IMR-90 (cell line): ENCODE measurements at regions not wholly inside any gene's neighbourhood (a gene's known extent, or its start where the extent isn't known, plus 50 kb on each side); places are given as distances from the start of the nearest gene placed in this dataset.
"Not testable (repeated sequence)": the region's sequence is repeated elsewhere in the genome, so short reads cannot be mapped to it uniquely, and the experiment has no call there.

Experiments used
- ATAC-seq: fragments of 200-7000 bp; cut with Tn5 transposase; 2 replicates; pipeline ENCODE4 v1.9.1; 2020; ENCODE audit warnings: low read depth, mild to moderate bottlenecking, moderate library complexity
- BruUV-seq: library from RNA; stranded (reverse); fragments of 400-500 nt; replicated peaks from 2 replicates; lab custom pipeline; 2021; lab: Mats Ljungman, UMichigan
- CTCF ChIA-PET: fragments of 300-600 bp; formaldehyde crosslinking; extraction: SDS; loops from one replicate; lab custom pipeline; 2021; ENCODE audit warnings: antibody characterized with exemption; lab: Yijun Ruan, JAX
- POLR2A ChIA-PET: fragments of 300-600 bp; sonication (Branson Sonifier 250); formaldehyde crosslinking; loops from one replicate; lab custom pipeline; 2022; ENCODE audit warnings: antibody characterized with exemption; ENCODE audit not compliant: unreplicated experiment; lab: Charles Lee
- DNase-seq: peaks from one replicate; pipeline ENCODE4 v3.0.0; 2013
- H2AFZ ChIP-seq: replicated peaks from 2 replicates; pipeline ENCODE3; 2013; ENCODE audit warnings: low read length, mild to moderate bottlenecking; ENCODE audit not compliant: poor library complexity
- H2AK5ac ChIP-seq: 2 replicates; pipeline ENCODE4 v1.6.1; 2013; ENCODE audit warnings: low read depth, low read length, inconsistent platforms
- H2AK9ac ChIP-seq: replicated peaks from 2 replicates; pipeline ENCODE3; 2013; ENCODE audit warnings: mild to moderate bottlenecking, low read depth, low read length, moderate library complexity; ENCODE audit not compliant: poor library complexity
- H2BK120ac ChIP-seq: 2 replicates; pipeline ENCODE4 v1.6.1; 2013; ENCODE audit warnings: low read depth, low read length, inconsistent platforms
- H2BK15ac ChIP-seq: 3 replicates; pipeline ENCODE4 v1.6.1; 2013; ENCODE audit warnings: low read depth, low read length, inconsistent platforms
- H2BK20ac ChIP-seq: 2 replicates; pipeline ENCODE4 v1.6.1; 2013; ENCODE audit warnings: low read depth, mild to moderate bottlenecking, inconsistent platforms, low read length, moderate library complexity
- H2BK5ac ChIP-seq: 2 replicates; pipeline ENCODE4 v1.6.1; 2013; ENCODE audit warnings: mild to moderate bottlenecking, low read depth, low read length, inconsistent platforms; ENCODE audit not compliant: poor library complexity, severe bottlenecking
- H3K14ac ChIP-seq: replicated peaks from 2 replicates; pipeline ENCODE4 v1.6.1; 2013; ENCODE audit warnings: low read depth, low read length, inconsistent platforms
- H3K18ac ChIP-seq: 2 replicates; pipeline ENCODE4 v1.6.1; 2013; ENCODE audit warnings: low read depth, low read length, control low read depth
- H3K23ac ChIP-seq: 2 replicates; pipeline ENCODE4 v1.6.1; 2013; ENCODE audit warnings: low read depth, low read length, inconsistent platforms
- H3K27ac ChIP-seq: 2 replicates; pipeline ENCODE4 v1.5.1; 2013; ENCODE audit warnings: mild to moderate bottlenecking, control low read depth, low read length; ENCODE audit not compliant: insufficient read depth
- H3K27me3 ChIP-seq: 2 replicates; pipeline ENCODE4 v1.6.1; 2013; ENCODE audit warnings: low read length; ENCODE audit not compliant: control insufficient read depth, insufficient read depth
- H3K36me3 ChIP-seq: 2 replicates; pipeline ENCODE4 v1.6.1; 2013; ENCODE audit warnings: low read length, mixed read lengths; ENCODE audit not compliant: control insufficient read depth, insufficient read depth
- H3K4ac ChIP-seq: 2 replicates; pipeline ENCODE4 v1.6.1; 2013; ENCODE audit warnings: low read depth, low read length, inconsistent platforms
- H3K4me1 ChIP-seq: 2 replicates; pipeline ENCODE4 v1.6.1; 2013; ENCODE audit warnings: low read length, mixed read lengths; ENCODE audit not compliant: control insufficient read depth, insufficient read depth
- H3K4me2 ChIP-seq: 2 replicates; pipeline ENCODE4 v1.6.1; 2013; ENCODE audit warnings: low read depth, mild to moderate bottlenecking, control low read depth, low read length, moderate library complexity
- H3K4me3 ChIP-seq: 2 replicates; pipeline ENCODE4 v1.5.1; 2013; ENCODE audit warnings: low read depth, mild to moderate bottlenecking, control low read depth, low read length, moderate library complexity; ENCODE audit not compliant: insufficient read depth
- H3K56ac ChIP-seq: 2 replicates; pipeline ENCODE4 v1.6.1; 2013; ENCODE audit warnings: low read length, inconsistent platforms; ENCODE audit not compliant: insufficient read depth; ENCODE audit errors: extremely low read depth
- H3K79me1 ChIP-seq, 2 experiments: 2 replicates each; pipeline ENCODE4 v1.6.1; 2013; ENCODE audit warnings: low read length in 2 of 2, inconsistent platforms in 1 of 2, low read depth in 1 of 2
- H3K9ac ChIP-seq: 2 replicates; pipeline ENCODE4 v1.6.1; 2013; ENCODE audit warnings: low read depth, low read length, control low read depth
- H3K9me1 ChIP-seq: 2 replicates; pipeline ENCODE4 v1.6.1; 2013; ENCODE audit warnings: low read length, inconsistent platforms; ENCODE audit not compliant: insufficient read depth
- H3K9me3 ChIP-seq: 2 replicates; pipeline ENCODE4 v1.6.1; 2013; ENCODE audit warnings: low read length; ENCODE audit not compliant: control insufficient read depth, insufficient read depth
- H4K20me1 ChIP-seq: 2 replicates; pipeline ENCODE4 v1.6.1; 2013; ENCODE audit warnings: low read length, inconsistent platforms; ENCODE audit not compliant: insufficient read depth
- H4K5ac ChIP-seq: 2 replicates; pipeline ENCODE4 v1.6.1; 2013; ENCODE audit warnings: mild to moderate bottlenecking, low read depth, low read length, control low read depth
- H4K8ac ChIP-seq, 2 experiments: 2 replicates each; pipeline ENCODE4 v1.6.1; 2013; ENCODE audit warnings: low read depth in 2 of 2, low read length in 2 of 2, control low read depth in 1 of 2, inconsistent platforms in 1 of 2
- H4K91ac ChIP-seq: 2 replicates; pipeline ENCODE4 v1.6.1; 2013; ENCODE audit warnings: low read depth, low read length, inconsistent platforms; ENCODE audit not compliant: insufficient read depth
- WGBS, 2 experiments: methylation state at CpG; one replicate each; pipeline versions ENCODE4 v1.1.5 to v1.1.7; 2013; ENCODE audit warnings: missing lambda C conversion rate in 2 of 2; ENCODE audit not compliant: insufficient read length in 1 of 2; ENCODE audit errors: extremely low coverage in 2 of 2; 5-methylcytosine and 5-hydroxymethylcytosine counted together
- dilution Hi-C: fragments of 300-500 bp; cut with HindIII; formaldehyde crosslinking; loops from one replicate; pipeline ENCODE4 v1.14.3; 2018; ENCODE audit warnings: low sequenced_read_pairs; ENCODE audit not compliant: unreplicated experiment
- in situ Hi-C: fragments of 300-500 bp; cut with MboI; formaldehyde crosslinking; loops from 3 replicates; pipeline ENCODE4 v1.14.3; 2019; ENCODE audit warnings: low sequenced_read_pairs, inconsistent platforms, mixed read lengths
- intact Hi-C: fragments of 100-400 bp; cut with micrococcal nuclease; formaldehyde crosslinking; loops from 2 replicates; pipeline ENCODE4 v1.10.0; 2022

DNA sequence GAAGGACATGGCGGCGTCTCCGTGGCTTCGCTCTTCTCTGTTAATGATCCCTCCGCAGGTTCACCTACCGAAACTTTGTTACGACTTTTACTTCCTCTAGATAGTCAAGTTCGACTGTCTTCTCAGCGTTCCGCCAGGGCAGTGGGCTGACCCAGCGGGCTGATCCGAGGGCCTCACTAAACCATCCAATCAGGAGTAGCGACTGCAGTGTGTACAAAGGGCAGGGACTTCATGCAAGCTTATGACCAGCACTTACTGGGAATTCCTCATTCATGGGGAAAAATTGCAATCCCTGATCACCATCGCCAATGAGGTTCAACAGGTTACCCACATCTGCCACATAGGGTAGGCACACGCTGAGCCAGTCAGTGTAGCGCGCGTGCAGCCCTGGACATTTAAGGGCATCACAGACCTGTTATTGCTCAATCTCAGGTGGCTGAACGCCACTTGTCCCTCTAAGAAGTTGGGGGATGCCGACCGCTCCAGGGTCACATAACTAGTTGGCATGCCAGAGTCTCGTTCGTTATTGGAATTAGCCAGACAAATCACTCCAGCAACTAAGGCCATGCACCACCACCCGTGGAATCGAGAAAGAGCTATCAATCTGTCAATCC lies 92.7 kb upstream of the ANKRD30BL start:
- H3K4ac ChIP-seq, H2BK120ac ChIP-seq, H3K4me3 ChIP-seq, CTCF ChIA-PET, H3K14ac ChIP-seq, DNase-seq, H4K91ac ChIP-seq, H3K27ac ChIP-seq, H3K79me1 ChIP-seq, H4K8ac ChIP-seq, H2AK9ac ChIP-seq, H4K5ac ChIP-seq, intact Hi-C loops, H4K20me1 ChIP-seq, H2BK15ac ChIP-seq, H3K27me3 ChIP-seq, H3K18ac ChIP-seq, H2AK5ac ChIP-seq, H3K4me1 ChIP-seq, dilution Hi-C loops, H3K4me2 ChIP-seq, H2AFZ ChIP-seq, H3K9me3 ChIP-seq, H3K36me3 ChIP-seq, H2BK20ac ChIP-seq, H3K23ac ChIP-seq, BruUV-seq, H2BK5ac ChIP-seq, H3K9ac ChIP-seq, H3K9me1 ChIP-seq, in situ Hi-C loops, POLR2A ChIA-PET, ATAC-seq, H3K56ac ChIP-seq: not testable (repeated sequence)
- WGBS, 2 experiments, result 78% methylated on average over 12 of the region's 25 CpGs; no CpG with 5 or more reads in 1 of the 2 experiments
